C4-2B (cell line): ENCODE measurements at regions not wholly inside any gene's neighbourhood (a gene's known extent, or its start where the extent isn't known, plus 50 kb on each side); places are given as distances from the start of the nearest gene placed in this dataset.
"Not testable (repeated sequence)": the region's sequence is repeated elsewhere in the genome, so short reads cannot be mapped to it uniquely, and the experiment has no call there.

Experiments
- H3K27ac ChIP-seq: fragments of 450-650 bp; 2 replicates; pipeline ENCODE4 v1.5.1; 2017
- CTCF ChIP-seq: fragments of 450-650 bp; conservative IDR thresholded peaks from 2 replicates; pipeline ENCODE4 v1.5.1; 2017; ENCODE audit warnings: mild to moderate bottlenecking
- ZFX ChIP-seq: fragments of 450-650 bp; IDR thresholded peaks from 2 replicates; pipeline ENCODE4 v1.6.1; 2017

GRCh38 chr9:24011881-24012280, 185.8 kb upstream of the ELAVL2 start:
- no peak overlapping the region for H3K27ac ChIP-seq
- TF ChIP-seq ZFX (no peak), CTCF (no peak)

GRCh38 chr9:24011009-24011717, 185.1 kb upstream of the ELAVL2 start:
- TF ChIP-seq CTCF (no peak), ZFX (no peak)
- H3K27ac ChIP-seq, result no peak overlapping the region

- H3K27ac ChIP-seq, result no peak overlapping the region
- no peak for TF ChIP-seq CTCF
- TF ChIP-seq ZFX, result no peak
These were observed 183.3 kb upstream of the ELAVL2 start for GRCh38 chr9:24009322-24009721.

- TF ChIP-seq ZFX, result no peak
- no peak for TF ChIP-seq CTCF
- no peak overlapping the region for H3K27ac ChIP-seq
These were observed 181.1 kb upstream of the ELAVL2 start for GRCh38 chr9:24007185-24007584.

GRCh38 chr9:23991874-23992273, 165.8 kb upstream of the ELAVL2 start:
- not testable (repeated sequence) for H3K27ac ChIP-seq

GRCh38 chr9:23979491-23979890, 153.5 kb upstream of the ELAVL2 start:
- TF ChIP-seq ZFX (no peak), CTCF (no peak)
- H3K27ac ChIP-seq, result no peak overlapping the region

- TF ChIP-seq ZFX (no peak), CTCF (no peak)
- no peak overlapping the region for H3K27ac ChIP-seq
These were observed 136.1 kb upstream of the ELAVL2 start for GRCh38 chr9:23962101-23962500.

GRCh38 chr9:23945897-23946296, 119.9 kb upstream of the ELAVL2 start:
- H3K27ac ChIP-seq, result no peak overlapping the region
- TF ChIP-seq CTCF (no peak), ZFX (no peak)
